SIG-M5 (cell line): ENCODE measurements at regions not wholly inside any gene's neighbourhood (a gene's known extent, or its start where the extent isn't known, plus 50 kb on each side); places are given as distances from the start of the nearest gene placed in this dataset.

ENCODE experiments used
- DNase-seq: peaks from one replicate; lab custom pipeline; 2025; lab: John Stamatoyannopoulos, UW

- no peak for DNase-seq
These were observed 106.4 kb downstream of the TBX19 start for GRCh38 chr1:168386949-168387586.

- DNase-seq: no peak
These were observed 105.8 kb downstream of the TBX19 start for GRCh38 chr1:168386492-168386891.

- no peak for DNase-seq
These were observed 101.2 kb downstream of the TBX19 start for GRCh38 chr1:168381850-168382249.

- DNase-seq: no peak
These were observed 100.3 kb downstream of the TBX19 start for GRCh38 chr1:168380945-168381344.

- no peak for DNase-seq
These were observed 98.6 kb downstream of the TBX19 start for GRCh38 chr1:168379104-168379860.

GRCh38 chr1:168375566-168376300, 95.1 kb downstream of the TBX19 start:
- no peak for DNase-seq

- DNase-seq: no peak
These were observed 93.9 kb downstream of the TBX19 start for GRCh38 chr1:168374566-168374965.

GRCh38 chr1:168373869-168374268, 93.2 kb downstream of the TBX19 start:
- DNase-seq: no peak

GRCh38 chr1:168372861-168373371, 92.2 kb downstream of the TBX19 start:
- no peak for DNase-seq

GRCh38 chr1:168372307-168372706, 91.6 kb downstream of the TBX19 start:
- no peak for DNase-seq

GRCh38 chr1:168371477-168371876, 90.8 kb downstream of the TBX19 start:
- DNase-seq: no peak

GRCh38 chr1:168370586-168370985, 89.9 kb downstream of the TBX19 start:
- DNase-seq: no peak

GRCh38 chr1:168369655-168370054, 89.0 kb downstream of the TBX19 start:
- DNase-seq: no peak

- no peak for DNase-seq
These were observed 87.5 kb downstream of the TBX19 start for GRCh38 chr1:168368131-168368530.

- no peak for DNase-seq
These were observed 85.2 kb downstream of the TBX19 start for GRCh38 chr1:168365719-168366479.
